Ishikawa (cell line): ENCODE measurements at regions not wholly inside any gene's neighbourhood (a gene's known extent, or its start where the extent isn't known, plus 50 kb on each side); places are given as distances from the start of the nearest gene placed in this dataset.

Experiments
- CEBPB ChIP-seq: IDR thresholded peaks from 2 replicates; pipeline ENCODE4 v1.6.1; 2012
- CREB1 ChIP-seq: IDR thresholded peaks from 2 replicates; pipeline ENCODE4 v1.6.1; 2012; ENCODE audit warnings: low read depth
- EGR1 ChIP-seq: IDR thresholded peaks from 2 replicates; pipeline ENCODE4 v1.6.1; 2012
- EP300 ChIP-seq: IDR thresholded peaks from 2 replicates; pipeline ENCODE4 v1.6.1; 2012; ENCODE audit warnings: borderline replicate concordance
- MAX ChIP-seq: IDR thresholded peaks from 2 replicates; pipeline ENCODE4 v1.6.1; 2012
- NFIC ChIP-seq: IDR thresholded peaks from 2 replicates; pipeline ENCODE4 v1.6.1; 2012
- RAD21 ChIP-seq: IDR thresholded peaks from 2 replicates; pipeline ENCODE4 v1.6.1; 2012; ENCODE audit warnings: low read depth
- REST ChIP-seq: IDR thresholded peaks from 2 replicates; pipeline ENCODE4 v1.6.1; 2012; ENCODE audit warnings: low read depth, mild to moderate bottlenecking
- TAF1 ChIP-seq: IDR thresholded peaks from 2 replicates; pipeline ENCODE4 v1.6.1; 2012; ENCODE audit warnings: low read depth, mild to moderate bottlenecking
- TEAD4 ChIP-seq: IDR thresholded peaks from 2 replicates; pipeline ENCODE4 v1.6.1; 2012
- YY1 ChIP-seq: IDR thresholded peaks from 2 replicates; pipeline ENCODE4 v1.6.1; 2012; ENCODE audit warnings: low read depth
- ZBTB7A ChIP-seq: IDR thresholded peaks from 2 replicates; pipeline ENCODE4 v1.6.1; 2012; ENCODE audit warnings: low read depth

- TF ChIP-seq CREB1 (no peak), RAD21 (no peak), NFIC (no peak), YY1 (no peak), REST (no peak), EP300 (no peak), TEAD4 (no peak), MAX (no peak), EGR1 (no peak), CEBPB (no peak), TAF1 (no peak), ZBTB7A (no peak)
Observed at GRCh38 chr6:169858935-169859351, 107.5 kb downstream of the ERMARD start.
